WTC11 (cell line): ENCODE measurements at regions not wholly inside any gene's neighbourhood (a gene's known extent, or its start where the extent isn't known, plus 50 kb on each side); places are given as distances from the start of the nearest gene placed in this dataset.

Source experiments
- CREM ChIP-seq: sonication (generic); formaldehyde crosslinking; IDR thresholded peaks from 2 replicates; pipeline ENCODE4 v1.8.1; 2022; ENCODE audit warnings: mild to moderate bottlenecking, missing genetic modification reagents, moderate library complexity
- E2F4 ChIP-seq: sonication (generic); formaldehyde crosslinking; IDR thresholded peaks from 2 replicates; pipeline ENCODE4 v1.8.1; 2022; ENCODE audit warnings: low read depth, mild to moderate bottlenecking, moderate library complexity, missing genetic modification reagents, borderline replicate concordance
- TF ChIP-seq, protein P1 (sequence below): fragments of 200-600 bp; IDR thresholded peaks from 2 replicates; pipeline ENCODE4 v1.8.0; 2022; ENCODE audit warnings: antibody characterized with exemption
- TF ChIP-seq, protein P2 (sequence below): sonication (generic); formaldehyde crosslinking; IDR thresholded peaks from 2 replicates; pipeline ENCODE4 v1.8.0; 2022; ENCODE audit warnings: mild to moderate bottlenecking, missing genetic modification reagents
- TF ChIP-seq, protein P3 (sequence below): sonication (generic); formaldehyde crosslinking; IDR thresholded peaks from 2 replicates; pipeline ENCODE4 v1.8.1; 2022; ENCODE audit warnings: low read depth, missing genetic modification reagents, borderline replicate concordance

DNA sequence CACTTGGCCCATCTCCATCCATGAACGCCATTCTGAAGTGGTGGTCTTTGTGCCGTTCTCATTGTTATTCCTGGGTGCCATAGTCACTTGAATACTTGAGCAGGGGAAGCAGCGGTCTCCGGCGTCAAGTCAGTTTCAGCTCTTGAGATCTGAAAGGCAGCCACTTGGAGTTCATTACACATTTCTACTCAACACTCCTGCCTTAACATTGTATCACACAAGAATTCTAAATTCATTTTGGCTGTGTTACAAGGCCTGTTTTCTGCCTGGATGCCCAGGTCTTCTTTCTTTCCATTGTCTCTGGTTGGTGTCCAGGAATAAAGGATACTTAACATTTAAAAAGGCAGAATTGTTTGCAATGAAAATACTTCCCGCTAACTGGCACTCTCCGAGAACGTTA, 69.0 kb upstream of the RAB11FIP2 start:
- TF ChIP-seq, protein P1, sequence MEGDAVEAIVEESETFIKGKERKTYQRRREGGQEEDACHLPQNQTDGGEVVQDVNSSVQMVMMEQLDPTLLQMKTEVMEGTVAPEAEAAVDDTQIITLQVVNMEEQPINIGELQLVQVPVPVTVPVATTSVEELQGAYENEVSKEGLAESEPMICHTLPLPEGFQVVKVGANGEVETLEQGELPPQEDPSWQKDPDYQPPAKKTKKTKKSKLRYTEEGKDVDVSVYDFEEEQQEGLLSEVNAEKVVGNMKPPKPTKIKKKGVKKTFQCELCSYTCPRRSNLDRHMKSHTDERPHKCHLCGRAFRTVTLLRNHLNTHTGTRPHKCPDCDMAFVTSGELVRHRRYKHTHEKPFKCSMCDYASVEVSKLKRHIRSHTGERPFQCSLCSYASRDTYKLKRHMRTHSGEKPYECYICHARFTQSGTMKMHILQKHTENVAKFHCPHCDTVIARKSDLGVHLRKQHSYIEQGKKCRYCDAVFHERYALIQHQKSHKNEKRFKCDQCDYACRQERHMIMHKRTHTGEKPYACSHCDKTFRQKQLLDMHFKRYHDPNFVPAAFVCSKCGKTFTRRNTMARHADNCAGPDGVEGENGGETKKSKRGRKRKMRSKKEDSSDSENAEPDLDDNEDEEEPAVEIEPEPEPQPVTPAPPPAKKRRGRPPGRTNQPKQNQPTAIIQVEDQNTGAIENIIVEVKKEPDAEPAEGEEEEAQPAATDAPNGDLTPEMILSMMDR: no peak
- TF ChIP-seq CREM (no peak), E2F4 (CRISPR knock-in tag) (no peak)
- TF ChIP-seq, protein P2, sequence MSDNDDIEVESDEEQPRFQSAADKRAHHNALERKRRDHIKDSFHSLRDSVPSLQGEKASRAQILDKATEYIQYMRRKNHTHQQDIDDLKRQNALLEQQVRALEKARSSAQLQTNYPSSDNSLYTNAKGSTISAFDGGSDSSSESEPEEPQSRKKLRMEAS: no peak
- TF ChIP-seq, protein P3, sequence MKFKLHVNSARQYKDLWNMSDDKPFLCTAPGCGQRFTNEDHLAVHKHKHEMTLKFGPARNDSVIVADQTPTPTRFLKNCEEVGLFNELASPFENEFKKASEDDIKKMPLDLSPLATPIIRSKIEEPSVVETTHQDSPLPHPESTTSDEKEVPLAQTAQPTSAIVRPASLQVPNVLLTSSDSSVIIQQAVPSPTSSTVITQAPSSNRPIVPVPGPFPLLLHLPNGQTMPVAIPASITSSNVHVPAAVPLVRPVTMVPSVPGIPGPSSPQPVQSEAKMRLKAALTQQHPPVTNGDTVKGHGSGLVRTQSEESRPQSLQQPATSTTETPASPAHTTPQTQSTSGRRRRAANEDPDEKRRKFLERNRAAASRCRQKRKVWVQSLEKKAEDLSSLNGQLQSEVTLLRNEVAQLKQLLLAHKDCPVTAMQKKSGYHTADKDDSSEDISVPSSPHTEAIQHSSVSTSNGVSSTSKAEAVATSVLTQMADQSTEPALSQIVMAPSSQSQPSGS (CRISPR knock-in tag): no peak
